ENCODE measurements at regions not wholly inside any gene's neighbourhood (a gene's known extent, or its start where the extent isn't known, plus 50 kb on each side); places are given as distances from the start of the nearest gene placed in this dataset.
A peak's percentile ranks its signal among the peaks of the same experiment; 100 is the strongest.
"Not testable (repeated sequence)": the region's sequence is repeated elsewhere in the genome, so short reads cannot be mapped to it uniquely, and the experiment has no call there.

GRCh38 chr15:22196423-22196822 lies 116.1 kb downstream of the OR4M2 start:
- H3K27me3 Mint-ChIP-seq; DNase-seq; H3K4me3 Mint-ChIP-seq; H3K36me3 Mint-ChIP-seq; H3K27ac ChIP-seq (ENCODE audit: low read length); H3K9me3 Mint-ChIP-seq; ATAC-seq (replicated peaks in 1 of 4); H3K27me3 ChIP-seq (replicated peaks in 1 of 2; ENCODE audit: control insufficient read depth in 2 of 2, extremely low read depth in 1 of 2, insufficient read depth in 2 of 2, low read length in 1 of 2); H3K4me3 ChIP-seq (ENCODE audit: control insufficient read depth in 1 of 2, extremely low read depth in 1 of 2, low read length in 1 of 2); H3K27ac Mint-ChIP-seq; H3K9me3 ChIP-seq; H3K4me1 Mint-ChIP-seq; H3K4me1 ChIP-seq (ENCODE audit: control insufficient read depth in 1 of 2, extremely low read depth in 1 of 2, insufficient read depth in 2 of 2, low read length in 2 of 2); H3K36me3 ChIP-seq (ENCODE audit: control insufficient read depth in 2 of 2, extremely low read depth in 1 of 2, insufficient read depth in 1 of 2, low read length in 1 of 2); CTCF ChIA-PET; POLR2A ChIA-PET: not testable (repeated sequence)
- no CpG with 5 or more reads among the region's 2 CpGs for WGBS (ENCODE audit: insufficient coverage)

- H3K27me3 ChIP-seq (replicated peaks in 1 of 2; ENCODE audit: control insufficient read depth in 2 of 2, extremely low read depth in 1 of 2, insufficient read depth in 2 of 2, low read length in 1 of 2); DNase-seq; H3K27ac Mint-ChIP-seq; H3K4me1 ChIP-seq (ENCODE audit: control insufficient read depth in 1 of 2, extremely low read depth in 1 of 2, insufficient read depth in 2 of 2, low read length in 2 of 2); POLR2A ChIA-PET; CTCF ChIA-PET; ATAC-seq (replicated peaks in 1 of 4); H3K9me3 Mint-ChIP-seq; H3K36me3 ChIP-seq (ENCODE audit: control insufficient read depth in 2 of 2, extremely low read depth in 1 of 2, insufficient read depth in 1 of 2, low read length in 1 of 2); H3K4me3 Mint-ChIP-seq; H3K9me3 ChIP-seq; H3K4me1 Mint-ChIP-seq; H3K27me3 Mint-ChIP-seq; H3K27ac ChIP-seq (ENCODE audit: low read length); H3K4me3 ChIP-seq (ENCODE audit: control insufficient read depth in 1 of 2, extremely low read depth in 1 of 2, low read length in 1 of 2); H3K36me3 Mint-ChIP-seq: not testable (repeated sequence)
- WGBS (ENCODE audit: insufficient coverage), result no CpG with 5 or more reads among the region's 3 CpGs
These were observed 120.1 kb downstream of the OR4M2 start for GRCh38 chr15:22200417-22200816.

DNA sequence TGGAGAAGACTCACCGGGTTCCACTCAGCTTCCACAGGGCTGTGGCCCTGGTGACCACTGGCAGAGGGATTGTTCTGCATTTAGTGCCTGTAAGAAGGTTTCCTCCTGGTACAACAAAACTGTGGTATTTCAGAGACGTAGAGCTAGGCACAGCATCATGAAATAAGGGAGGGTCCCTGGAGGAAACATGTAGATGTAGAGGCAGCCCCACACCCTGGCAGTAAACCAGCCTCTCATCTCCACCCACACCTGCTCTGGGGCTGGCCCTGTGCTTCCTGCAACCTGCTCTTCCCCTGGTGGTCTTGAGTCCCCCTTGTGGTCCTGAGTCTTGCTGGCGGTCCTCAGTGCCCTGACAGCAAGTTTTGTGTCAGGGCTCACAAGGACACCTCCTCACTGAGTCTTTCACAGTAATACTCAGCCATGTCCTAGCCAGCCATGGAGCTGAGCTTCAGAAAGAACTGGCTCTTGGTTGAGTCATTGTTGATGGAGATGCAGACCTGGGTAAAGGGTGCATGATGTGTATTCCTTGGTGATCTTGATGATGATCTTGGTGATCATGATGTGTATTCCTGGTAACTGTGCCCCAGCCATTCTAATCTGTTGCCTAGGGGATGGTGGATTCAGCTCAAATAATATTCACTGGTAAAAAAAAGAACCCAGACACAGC lies 121.8 kb downstream of the OR4M2 start:
- H3K4me1 ChIP-seq (ENCODE audit: control insufficient read depth in 1 of 2, extremely low read depth in 1 of 2, insufficient read depth in 2 of 2, low read length in 2 of 2); H3K4me3 Mint-ChIP-seq; CTCF ChIA-PET; ATAC-seq (replicated peaks in 1 of 4); H3K4me1 Mint-ChIP-seq; H3K9me3 Mint-ChIP-seq; H3K36me3 ChIP-seq (ENCODE audit: control insufficient read depth in 2 of 2, extremely low read depth in 1 of 2, insufficient read depth in 1 of 2, low read length in 1 of 2); H3K9me3 ChIP-seq; H3K36me3 Mint-ChIP-seq; H3K27me3 Mint-ChIP-seq; POLR2A ChIA-PET; H3K27ac Mint-ChIP-seq; H3K27me3 ChIP-seq (replicated peaks in 1 of 2; ENCODE audit: control insufficient read depth in 2 of 2, extremely low read depth in 1 of 2, insufficient read depth in 2 of 2, low read length in 1 of 2); H3K4me3 ChIP-seq (ENCODE audit: control insufficient read depth in 1 of 2, extremely low read depth in 1 of 2, low read length in 1 of 2); H3K27ac ChIP-seq (ENCODE audit: low read length): not testable (repeated sequence)
- no CpG with 5 or more reads among the region's 3 CpGs for WGBS (ENCODE audit: insufficient coverage)
- DNase-seq, result peak in 1 of 35 experiments; percentile 4

GRCh38 chr15:22203208-22203607 lies 122.9 kb downstream of the OR4M2 start:
- H3K4me3 ChIP-seq (ENCODE audit: control insufficient read depth in 1 of 2, extremely low read depth in 1 of 2, low read length in 1 of 2); H3K4me1 ChIP-seq (ENCODE audit: control insufficient read depth in 1 of 2, extremely low read depth in 1 of 2, insufficient read depth in 2 of 2, low read length in 2 of 2); H3K4me1 Mint-ChIP-seq; H3K9me3 Mint-ChIP-seq; H3K36me3 Mint-ChIP-seq; CTCF ChIA-PET; H3K9me3 ChIP-seq; H3K27me3 ChIP-seq (replicated peaks in 1 of 2; ENCODE audit: control insufficient read depth in 2 of 2, extremely low read depth in 1 of 2, insufficient read depth in 2 of 2, low read length in 1 of 2); DNase-seq; H3K4me3 Mint-ChIP-seq; H3K36me3 ChIP-seq (ENCODE audit: control insufficient read depth in 2 of 2, extremely low read depth in 1 of 2, insufficient read depth in 1 of 2, low read length in 1 of 2); POLR2A ChIA-PET; H3K27ac ChIP-seq (ENCODE audit: low read length); H3K27ac Mint-ChIP-seq; H3K27me3 Mint-ChIP-seq: not testable (repeated sequence)
- WGBS (ENCODE audit: insufficient coverage), result no CpG with 5 or more reads among the region's 5 CpGs
- peak; percentile 34 to 83 (median 81) for ATAC-seq (replicated peaks in 1 of 4)

GRCh38 chr15:22209086-22209485 lies 128.8 kb downstream of the OR4M2 start:
- H3K4me3 Mint-ChIP-seq; H3K4me1 ChIP-seq (ENCODE audit: control insufficient read depth in 1 of 2, extremely low read depth in 1 of 2, insufficient read depth in 2 of 2, low read length in 2 of 2); H3K9me3 Mint-ChIP-seq; H3K36me3 Mint-ChIP-seq; H3K4me3 ChIP-seq (ENCODE audit: control insufficient read depth in 1 of 2, extremely low read depth in 1 of 2, low read length in 1 of 2); H3K4me1 Mint-ChIP-seq; H3K36me3 ChIP-seq (ENCODE audit: control insufficient read depth in 2 of 2, extremely low read depth in 1 of 2, insufficient read depth in 1 of 2, low read length in 1 of 2); DNase-seq; H3K27me3 Mint-ChIP-seq; CTCF ChIA-PET; H3K9me3 ChIP-seq; H3K27me3 ChIP-seq (replicated peaks in 1 of 2; ENCODE audit: control insufficient read depth in 2 of 2, extremely low read depth in 1 of 2, insufficient read depth in 2 of 2, low read length in 1 of 2); H3K27ac ChIP-seq (ENCODE audit: low read length); ATAC-seq (replicated peaks in 1 of 4); H3K27ac Mint-ChIP-seq; POLR2A ChIA-PET: not testable (repeated sequence)
- no CpG with 5 or more reads among the region's 3 CpGs for WGBS (ENCODE audit: insufficient coverage)

DNA sequence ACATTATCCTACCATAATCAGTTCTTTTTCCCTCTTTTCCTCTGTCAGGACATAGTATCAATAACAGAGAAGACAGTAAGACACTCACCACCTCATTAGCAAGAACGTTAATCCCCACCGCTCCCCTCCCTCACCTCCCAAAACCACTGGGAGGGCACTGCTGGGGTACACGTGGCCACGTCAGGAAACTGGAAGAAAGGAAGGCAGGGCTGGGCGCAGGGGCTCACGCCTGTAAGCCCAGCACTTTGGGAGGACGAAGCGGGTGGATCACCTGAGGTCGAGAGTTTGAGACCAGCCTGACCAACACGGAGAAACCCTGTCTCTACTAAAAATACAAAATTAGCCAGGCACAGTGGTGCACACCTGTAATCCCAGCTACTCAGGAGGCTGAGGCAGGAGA lies 142.3 kb downstream of the OR4M2 start:
- not testable (repeated sequence) for H3K9me3 ChIP-seq; ATAC-seq (replicated peaks in 1 of 4); H3K9me3 Mint-ChIP-seq; H3K27me3 Mint-ChIP-seq; H3K36me3 ChIP-seq (ENCODE audit: control insufficient read depth in 2 of 2, extremely low read depth in 1 of 2, insufficient read depth in 1 of 2, low read length in 1 of 2); H3K4me3 ChIP-seq (ENCODE audit: control insufficient read depth in 1 of 2, extremely low read depth in 1 of 2, low read length in 1 of 2); H3K4me3 Mint-ChIP-seq; H3K27ac ChIP-seq (ENCODE audit: low read length); H3K36me3 Mint-ChIP-seq
- peak in 4 of 35 experiments; percentile 1 to 30 (median 20) for DNase-seq
- H3K27me3 ChIP-seq (replicated peaks in 1 of 2; ENCODE audit: control insufficient read depth in 2 of 2, extremely low read depth in 1 of 2, insufficient read depth in 2 of 2, low read length in 1 of 2), result peaks cover 0 to 11% of the 10 kb centered on the region in 2 experiments
- peaks cover 32 to 38% (median 33%) of the 10 kb centered on the region in 3 donors for H3K4me1 Mint-ChIP-seq
- CTCF ChIA-PET, result interaction anchor here (0.6 to 2.9 kb wide), 7 partner anchors 15 to 1867 kb away, joined by 3 to 21 read pairs (median 4); no protein-coding TSS in a partner anchor
- WGBS (ENCODE audit: insufficient coverage), result 82% methylated on average over 10 of the region's 10 CpGs
- peak overlapping the region; percentile 99 for H3K27ac Mint-ChIP-seq
- POLR2A ChIA-PET, result interaction anchor here in 1 of 2 donors (0.6 kb wide), 1 partner anchor 1815 kb away, joined by 3 read pairs; no protein-coding TSS in a partner anchor
- H3K4me1 ChIP-seq (ENCODE audit: control insufficient read depth in 1 of 2, extremely low read depth in 1 of 2, insufficient read depth in 2 of 2, low read length in 2 of 2), result peaks cover 13 to 26% of the 10 kb centered on the region in 2 experiments

DNA sequence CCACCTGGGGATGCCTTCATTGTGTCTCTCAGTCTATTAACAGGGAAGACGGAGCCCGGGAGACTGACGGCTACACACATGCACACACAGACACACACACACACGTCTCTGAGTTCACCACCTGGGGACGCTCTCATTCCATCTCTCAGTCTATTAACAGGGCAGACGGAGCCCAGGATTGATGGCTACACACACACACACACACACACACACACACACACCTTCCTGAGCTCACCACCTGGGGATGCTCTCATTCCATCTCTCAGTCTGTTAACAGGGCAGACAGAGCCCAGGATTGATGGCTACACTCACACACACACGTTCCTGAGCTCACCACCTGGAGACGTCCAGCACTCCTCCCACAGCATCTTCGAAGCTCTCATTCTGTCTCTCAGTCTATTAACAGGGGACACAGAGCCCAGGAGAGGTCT lies 143.9 kb downstream of the OR4M2 start:
- no peaks in the 10 kb centered on the region for H3K36me3 Mint-ChIP-seq
- WGBS (ENCODE audit: insufficient coverage), result 76% methylated on average over 9 of the region's 9 CpGs
- POLR2A ChIA-PET, result no interaction called here
- peaks cover 13 to 26% of the 10 kb centered on the region in 2 experiments for H3K4me1 ChIP-seq (ENCODE audit: control insufficient read depth in 1 of 2, extremely low read depth in 1 of 2, insufficient read depth in 2 of 2, low read length in 2 of 2)
- no peak overlapping the region for H3K27ac ChIP-seq (ENCODE audit: low read length)
- H3K9me3 ChIP-seq, result no peaks in the 10 kb centered on the region
- no peak overlapping the region for H3K27ac Mint-ChIP-seq
- no peaks in the 10 kb centered on the region for H3K36me3 ChIP-seq (ENCODE audit: control insufficient read depth in 2 of 2, extremely low read depth in 1 of 2, insufficient read depth in 1 of 2, low read length in 1 of 2)
- no peak for ATAC-seq (replicated peaks in 1 of 4)
- H3K9me3 Mint-ChIP-seq, result no peaks in the 10 kb centered on the region
- no peak overlapping the region for H3K4me3 ChIP-seq (ENCODE audit: control insufficient read depth in 1 of 2, extremely low read depth in 1 of 2, low read length in 1 of 2)
- peaks cover 32 to 38% (median 33%) of the 10 kb centered on the region in 3 donors for H3K4me1 Mint-ChIP-seq
- peaks cover 2 to 4% of the 10 kb centered on the region in 2 donors for H3K27me3 Mint-ChIP-seq
- H3K27me3 ChIP-seq (replicated peaks in 1 of 2; ENCODE audit: control insufficient read depth in 2 of 2, extremely low read depth in 1 of 2, insufficient read depth in 2 of 2, low read length in 1 of 2), result peaks cover 2 to 16% of the 10 kb centered on the region in 2 experiments
- peak in 3 of 35 experiments; percentile 0 to 24 (median 21) for DNase-seq
- no peak overlapping the region for H3K4me3 Mint-ChIP-seq
- CTCF ChIA-PET, result interaction anchor here in 1 of 2 donors (1.0 to 2.3 kb wide), 5 partner anchors 25 to 1870 kb away, joined by 3 to 9 read pairs (median 3); no protein-coding TSS in a partner anchor
